Adrenal gland (tissue), 5 donors: ENCODE measurements at regions not wholly inside any gene's neighbourhood (a gene's known extent, or its start where the extent isn't known, plus 50 kb on each side); places are given as distances from the start of the nearest gene placed in this dataset.

Experiments used
- POLR2A ChIP-seq, 2 donors: fragments of 450-650 bp; IDR thresholded peaks; one replicate each; pipeline ENCODE4 v1.6.1; 2017; ENCODE audit warnings: antibody characterized with exemption in 2 of 2, mild to moderate bottlenecking in 2 of 2, moderate library complexity in 1 of 2
- TF ChIP-seq, protein P1 (sequence below), 6 experiments: fragments of 450-650 bp in 4 of 6; fragments of 200-600 bp in 2 of 6; sonication (generic) in 1 of 6; IDR thresholded peaks; 1 replicate in 5 of 6; 2 replicates in 1 of 6; pipeline versions ENCODE4 v1.5.1 to v1.8.0; 2016 to 2021; ENCODE audit warnings: antibody characterized with exemption in 6 of 6, mild to moderate bottlenecking in 2 of 6, moderate library complexity in 1 of 6
- donor health status: DM: no; HTN: no; CAD: no.

- TF ChIP-seq, protein P1, sequence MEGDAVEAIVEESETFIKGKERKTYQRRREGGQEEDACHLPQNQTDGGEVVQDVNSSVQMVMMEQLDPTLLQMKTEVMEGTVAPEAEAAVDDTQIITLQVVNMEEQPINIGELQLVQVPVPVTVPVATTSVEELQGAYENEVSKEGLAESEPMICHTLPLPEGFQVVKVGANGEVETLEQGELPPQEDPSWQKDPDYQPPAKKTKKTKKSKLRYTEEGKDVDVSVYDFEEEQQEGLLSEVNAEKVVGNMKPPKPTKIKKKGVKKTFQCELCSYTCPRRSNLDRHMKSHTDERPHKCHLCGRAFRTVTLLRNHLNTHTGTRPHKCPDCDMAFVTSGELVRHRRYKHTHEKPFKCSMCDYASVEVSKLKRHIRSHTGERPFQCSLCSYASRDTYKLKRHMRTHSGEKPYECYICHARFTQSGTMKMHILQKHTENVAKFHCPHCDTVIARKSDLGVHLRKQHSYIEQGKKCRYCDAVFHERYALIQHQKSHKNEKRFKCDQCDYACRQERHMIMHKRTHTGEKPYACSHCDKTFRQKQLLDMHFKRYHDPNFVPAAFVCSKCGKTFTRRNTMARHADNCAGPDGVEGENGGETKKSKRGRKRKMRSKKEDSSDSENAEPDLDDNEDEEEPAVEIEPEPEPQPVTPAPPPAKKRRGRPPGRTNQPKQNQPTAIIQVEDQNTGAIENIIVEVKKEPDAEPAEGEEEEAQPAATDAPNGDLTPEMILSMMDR (IDR thresholded peaks at IDR 0.05) = no peak
- TF ChIP-seq POLR2A (IDR thresholded peaks at IDR 0.05) = no peak
Observed at GRCh38 chr1:75067975-75068374, 66.2 kb upstream of the LHX8 start.
